Breast epithelium (tissue), 3 donors: ENCODE measurements at regions not wholly inside any gene's neighbourhood (a gene's known extent, or its start where the extent isn't known, plus 50 kb on each side); places are given as distances from the start of the nearest gene placed in this dataset.

Experiments
- POLR2A ChIP-seq: fragments of 450-650 bp; IDR thresholded peaks from one replicate; pipeline ENCODE4 v1.6.1; 2016; ENCODE audit warnings: antibody characterized with exemption, mild to moderate bottlenecking, moderate library complexity
- POLR2AphosphoS5 ChIP-seq, 3 donors: sonication (generic); formaldehyde crosslinking; IDR thresholded peaks; one replicate each; pipeline ENCODE4 v1.6.1; 2017; ENCODE audit warnings: antibody characterized with exemption in 3 of 3
- TF ChIP-seq, protein P1 (sequence below), 3 donors: fragments of 450-650 bp; IDR thresholded peaks; one replicate each; pipeline ENCODE4 v1.5.1; 2016 to 2017; ENCODE audit warnings: antibody characterized with exemption in 3 of 3, mild to moderate bottlenecking in 3 of 3, moderate library complexity in 3 of 3

GRCh38 chr10:90133606-90134005, 432.2 kb downstream of the KIF20B start:
- TF ChIP-seq, protein P1, sequence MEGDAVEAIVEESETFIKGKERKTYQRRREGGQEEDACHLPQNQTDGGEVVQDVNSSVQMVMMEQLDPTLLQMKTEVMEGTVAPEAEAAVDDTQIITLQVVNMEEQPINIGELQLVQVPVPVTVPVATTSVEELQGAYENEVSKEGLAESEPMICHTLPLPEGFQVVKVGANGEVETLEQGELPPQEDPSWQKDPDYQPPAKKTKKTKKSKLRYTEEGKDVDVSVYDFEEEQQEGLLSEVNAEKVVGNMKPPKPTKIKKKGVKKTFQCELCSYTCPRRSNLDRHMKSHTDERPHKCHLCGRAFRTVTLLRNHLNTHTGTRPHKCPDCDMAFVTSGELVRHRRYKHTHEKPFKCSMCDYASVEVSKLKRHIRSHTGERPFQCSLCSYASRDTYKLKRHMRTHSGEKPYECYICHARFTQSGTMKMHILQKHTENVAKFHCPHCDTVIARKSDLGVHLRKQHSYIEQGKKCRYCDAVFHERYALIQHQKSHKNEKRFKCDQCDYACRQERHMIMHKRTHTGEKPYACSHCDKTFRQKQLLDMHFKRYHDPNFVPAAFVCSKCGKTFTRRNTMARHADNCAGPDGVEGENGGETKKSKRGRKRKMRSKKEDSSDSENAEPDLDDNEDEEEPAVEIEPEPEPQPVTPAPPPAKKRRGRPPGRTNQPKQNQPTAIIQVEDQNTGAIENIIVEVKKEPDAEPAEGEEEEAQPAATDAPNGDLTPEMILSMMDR (IDR thresholded peaks at IDR 0.05) = no peak
- TF ChIP-seq POLR2A (no peak), POLR2AphosphoS5 (IDR thresholded peaks at IDR 0.05) (no peak)
